ENCODE measurements at regions not wholly inside any gene's neighbourhood (a gene's known extent, or its start where the extent isn't known, plus 50 kb on each side); places are given as distances from the start of the nearest gene placed in this dataset.

- H3K27me3 ChIP-seq (ENCODE audit: control insufficient read depth, insufficient read depth, low read length) = no peaks in the 10 kb centered on the region
- TF ChIP-seq, protein P1, sequence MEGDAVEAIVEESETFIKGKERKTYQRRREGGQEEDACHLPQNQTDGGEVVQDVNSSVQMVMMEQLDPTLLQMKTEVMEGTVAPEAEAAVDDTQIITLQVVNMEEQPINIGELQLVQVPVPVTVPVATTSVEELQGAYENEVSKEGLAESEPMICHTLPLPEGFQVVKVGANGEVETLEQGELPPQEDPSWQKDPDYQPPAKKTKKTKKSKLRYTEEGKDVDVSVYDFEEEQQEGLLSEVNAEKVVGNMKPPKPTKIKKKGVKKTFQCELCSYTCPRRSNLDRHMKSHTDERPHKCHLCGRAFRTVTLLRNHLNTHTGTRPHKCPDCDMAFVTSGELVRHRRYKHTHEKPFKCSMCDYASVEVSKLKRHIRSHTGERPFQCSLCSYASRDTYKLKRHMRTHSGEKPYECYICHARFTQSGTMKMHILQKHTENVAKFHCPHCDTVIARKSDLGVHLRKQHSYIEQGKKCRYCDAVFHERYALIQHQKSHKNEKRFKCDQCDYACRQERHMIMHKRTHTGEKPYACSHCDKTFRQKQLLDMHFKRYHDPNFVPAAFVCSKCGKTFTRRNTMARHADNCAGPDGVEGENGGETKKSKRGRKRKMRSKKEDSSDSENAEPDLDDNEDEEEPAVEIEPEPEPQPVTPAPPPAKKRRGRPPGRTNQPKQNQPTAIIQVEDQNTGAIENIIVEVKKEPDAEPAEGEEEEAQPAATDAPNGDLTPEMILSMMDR (IDR thresholded peaks at IDR 0.05) = no peak
- H3K4me3 ChIP-seq (ENCODE audit: low read depth, low read length) = no peak overlapping the region
- no peaks in the 10 kb centered on the region for H3K36me3 ChIP-seq (ENCODE audit: control insufficient read depth, insufficient read depth, low read length)
- no peaks in the 10 kb centered on the region for H3K79me2 ChIP-seq
- no peak overlapping the region for H3K27ac ChIP-seq
- no peaks in the 10 kb centered on the region for H3K4me1 ChIP-seq
- H3K9me3 ChIP-seq (ENCODE audit: control insufficient read depth, low read length) = no peaks in the 10 kb centered on the region
- H3K9ac ChIP-seq = no peak overlapping the region
- H3K4me2 ChIP-seq (ENCODE audit: low read length) = no peak overlapping the region
- H2AFZ ChIP-seq = no peak overlapping the region
Measured at GRCh38 chr2:142314164-142314563, 183.3 kb upstream of the LRP1B start.

DNA sequence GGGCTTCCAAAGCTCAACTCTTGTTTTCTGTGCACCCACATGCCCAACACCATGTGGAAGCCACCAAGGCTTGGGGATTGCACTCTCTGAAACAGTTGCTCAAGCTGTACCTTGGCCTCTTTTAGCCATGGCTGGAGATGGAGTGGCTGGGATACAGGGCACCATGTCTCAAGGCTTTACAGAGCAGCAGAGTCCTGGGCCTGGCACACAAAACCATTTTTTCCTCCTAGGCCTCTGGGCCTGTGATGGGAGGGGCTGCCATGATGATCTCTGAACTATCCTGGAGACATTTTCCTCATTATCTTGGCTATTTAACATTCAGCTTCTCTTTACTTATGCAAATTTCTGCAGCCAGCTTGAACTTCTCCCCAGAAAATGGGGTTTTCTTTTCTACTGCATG, 179.7 kb upstream of the LRP1B start:
- H3K27ac ChIP-seq = no peak overlapping the region
- H3K4me3 ChIP-seq (ENCODE audit: low read depth, low read length) = no peak overlapping the region
- TF ChIP-seq, protein P1 (IDR thresholded peaks at IDR 0.05) = no peak
- no peaks in the 10 kb centered on the region for H3K79me2 ChIP-seq
- no peaks in the 10 kb centered on the region for H3K36me3 ChIP-seq (ENCODE audit: control insufficient read depth, insufficient read depth, low read length)
- no peaks in the 10 kb centered on the region for H3K27me3 ChIP-seq (ENCODE audit: control insufficient read depth, insufficient read depth, low read length)
- H3K4me1 ChIP-seq = no peaks in the 10 kb centered on the region
- no peak overlapping the region for H3K4me2 ChIP-seq (ENCODE audit: low read length)
- H3K9ac ChIP-seq = no peak overlapping the region
- no peaks in the 10 kb centered on the region for H3K9me3 ChIP-seq (ENCODE audit: control insufficient read depth, low read length)
- H2AFZ ChIP-seq = no peak overlapping the region

DNA sequence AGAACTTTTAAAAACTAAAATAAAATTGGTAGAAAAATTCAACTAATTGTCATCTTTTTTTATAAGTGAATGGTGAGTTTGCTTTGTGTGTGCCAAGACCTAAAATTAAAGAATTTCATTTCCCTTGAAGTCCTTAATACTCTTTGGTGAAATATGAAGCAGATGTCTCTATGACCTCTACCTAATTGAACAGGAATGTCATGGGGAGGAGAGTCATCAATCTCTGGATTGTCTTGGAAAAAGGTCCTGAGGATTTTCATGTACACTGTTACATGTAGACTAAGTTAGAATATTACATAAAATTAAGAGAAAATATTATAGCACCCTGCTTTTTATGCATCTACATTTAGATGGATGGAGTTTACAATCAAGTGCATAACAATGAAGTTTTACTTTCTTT, 177.9 kb upstream of the LRP1B start:
- no peaks in the 10 kb centered on the region for H3K36me3 ChIP-seq (ENCODE audit: control insufficient read depth, insufficient read depth, low read length)
- no peak overlapping the region for H3K4me2 ChIP-seq (ENCODE audit: low read length)
- TF ChIP-seq, protein P1 (IDR thresholded peaks at IDR 0.05) = no peak
- H3K27me3 ChIP-seq (ENCODE audit: control insufficient read depth, insufficient read depth, low read length) = no peaks in the 10 kb centered on the region
- no peak overlapping the region for H3K4me3 ChIP-seq (ENCODE audit: low read depth, low read length)
- H3K4me1 ChIP-seq = no peaks in the 10 kb centered on the region
- H3K27ac ChIP-seq = no peak overlapping the region
- H3K79me2 ChIP-seq = no peaks in the 10 kb centered on the region
- H3K9me3 ChIP-seq (ENCODE audit: control insufficient read depth, low read length) = no peaks in the 10 kb centered on the region
- H2AFZ ChIP-seq = no peak overlapping the region
- H3K9ac ChIP-seq = no peak overlapping the region

- Histone ChIP-seq H3K4me2 (ENCODE audit: low read length) (no peak overlapping the region), H3K9ac (no peak overlapping the region), H3K27ac (no peak overlapping the region), H3K79me2 (no peaks in the 10 kb centered on the region), H3K27me3 (ENCODE audit: control insufficient read depth, insufficient read depth, low read length) (no peaks in the 10 kb centered on the region), H3K9me3 (ENCODE audit: control insufficient read depth, low read length) (no peaks in the 10 kb centered on the region), H2AFZ (no peak overlapping the region), H3K4me3 (ENCODE audit: low read depth, low read length) (no peak overlapping the region), H3K36me3 (ENCODE audit: control insufficient read depth, insufficient read depth, low read length) (no peaks in the 10 kb centered on the region), H3K4me1 (no peaks in the 10 kb centered on the region)
- TF ChIP-seq, protein P1 (IDR thresholded peaks at IDR 0.05) = no peak
Measured at GRCh38 chr2:142307616-142308115, 176.8 kb upstream of the LRP1B start.

DNA sequence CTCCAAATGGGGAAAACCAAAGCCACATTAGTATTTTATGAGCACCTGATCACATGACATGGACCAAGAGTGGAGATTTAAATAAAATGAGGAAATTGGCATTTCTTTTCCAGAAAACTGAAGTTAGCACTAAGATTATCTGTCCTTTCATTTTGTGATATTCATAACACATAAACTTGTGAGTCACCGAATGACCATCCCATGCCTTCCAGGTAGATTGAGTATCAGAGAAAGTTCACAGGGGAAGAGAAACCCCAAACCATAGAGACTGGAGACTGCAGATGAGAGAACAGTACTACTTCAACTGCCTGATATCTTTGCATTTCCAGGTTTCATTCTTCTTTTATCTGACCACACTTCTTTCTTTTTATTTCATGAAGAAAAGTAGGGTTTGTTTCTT, 176.3 kb upstream of the LRP1B start:
- Histone ChIP-seq H3K9me3 (ENCODE audit: control insufficient read depth, low read length) (no peaks in the 10 kb centered on the region), H3K4me3 (ENCODE audit: low read depth, low read length) (no peak overlapping the region), H3K36me3 (ENCODE audit: control insufficient read depth, insufficient read depth, low read length) (no peaks in the 10 kb centered on the region), H3K27ac (no peak overlapping the region), H3K27me3 (ENCODE audit: control insufficient read depth, insufficient read depth, low read length) (no peaks in the 10 kb centered on the region), H2AFZ (no peak overlapping the region), H3K4me1 (no peaks in the 10 kb centered on the region), H3K9ac (no peak overlapping the region), H3K4me2 (ENCODE audit: low read length) (no peak overlapping the region), H3K79me2 (no peaks in the 10 kb centered on the region)
- TF ChIP-seq, protein P1 (IDR thresholded peaks at IDR 0.05) = no peak
